K562 (cell line): ENCODE measurements at regions not wholly inside any gene's neighbourhood (a gene's known extent, or its start where the extent isn't known, plus 50 kb on each side); places are given as distances from the start of the nearest gene placed in this dataset.

Source experiments
- BDP1 ChIP-seq: IDR thresholded peaks from 3 replicates; pipeline ENCODE4 v1.6.1; 2011; ENCODE audit not compliant: insufficient read length, insufficient read depth
- C11orf30 ChIP-seq: fragments of 450-650 bp; IDR thresholded peaks from 2 replicates; pipeline ENCODE4 v1.6.1; 2016; ENCODE audit warnings: low read depth, mild to moderate bottlenecking
- FOXK1 ChIP-seq: sonication (generic); formaldehyde crosslinking; IDR thresholded peaks from 2 replicates; pipeline ENCODE4 v1.8.0; 2022; ENCODE audit warnings: missing genetic modification reagents, mild to moderate bottlenecking, borderline replicate concordance
- GTF2F1 ChIP-seq: IDR thresholded peaks from 2 replicates; pipeline ENCODE4 v1.6.1; 2011; ENCODE audit warnings: low read depth, low read length, improper control_type of control experiment
- HOXB6 ChIP-seq: fragments of 250-450 bp; sonication (Bioruptor Pico); IDR thresholded peaks from 2 replicates; pipeline ENCODE4 v1.5.1; 2022; ENCODE audit warnings: mild to moderate bottlenecking, borderline replicate concordance
- ILK ChIP-seq: fragments of 450-650 bp; IDR thresholded peaks from 2 replicates; pipeline ENCODE4 v1.6.1; 2016; ENCODE audit warnings: missing genetic modification characterization, low read depth, mild to moderate bottlenecking, missing compliant biosample characterization, moderate library complexity, borderline replicate concordance
- MED1 ChIP-seq: sonication (generic); formaldehyde crosslinking; IDR thresholded peaks from 2 replicates; pipeline ENCODE4 v1.8.1; 2023; ENCODE audit warnings: missing genetic modification reagents, borderline replicate concordance
- MYC ChIP-seq, 2 experiments: fragments of 250-450 bp in 1 of 2; sonication (Bioruptor Pico) in 1 of 2; IDR thresholded peaks; 2 replicates each; pipeline versions ENCODE4 v1.5.1 to v1.6.1; 2012 to 2021; ENCODE audit warnings: low read depth in 2 of 2, borderline replicate concordance in 1 of 2, improper control_type of control experiment in 1 of 2, low read length in 1 of 2, mild to moderate bottlenecking in 1 of 2, moderate library complexity in 1 of 2
- POLR2AphosphoS2 ChIP-seq: IDR thresholded peaks from 2 replicates; pipeline ENCODE4 v1.6.1; 2012; ENCODE audit warnings: low read length, improper control_type of control experiment
- TF ChIP-seq, protein P1 (sequence below): fragments of 250-450 bp; sonication (Bioruptor Pico); IDR thresholded peaks from 2 replicates; pipeline ENCODE4 v1.8.0; 2021; ENCODE audit warnings: moderate library complexity, mild to moderate bottlenecking, inconsistent platforms
- TF ChIP-seq, protein P2 (sequence below): fragments of 250-450 bp; sonication (Bioruptor Pico); IDR thresholded peaks from 2 replicates; pipeline ENCODE4 v1.4.0; 2020; ENCODE audit warnings: mild to moderate bottlenecking, moderate library complexity
- TF ChIP-seq, protein P3 (sequence below): fragments of 450-650 bp; IDR thresholded peaks from 2 replicates; pipeline ENCODE4 v1.6.1; 2017; ENCODE audit warnings: mild to moderate bottlenecking, moderate library complexity

DNA sequence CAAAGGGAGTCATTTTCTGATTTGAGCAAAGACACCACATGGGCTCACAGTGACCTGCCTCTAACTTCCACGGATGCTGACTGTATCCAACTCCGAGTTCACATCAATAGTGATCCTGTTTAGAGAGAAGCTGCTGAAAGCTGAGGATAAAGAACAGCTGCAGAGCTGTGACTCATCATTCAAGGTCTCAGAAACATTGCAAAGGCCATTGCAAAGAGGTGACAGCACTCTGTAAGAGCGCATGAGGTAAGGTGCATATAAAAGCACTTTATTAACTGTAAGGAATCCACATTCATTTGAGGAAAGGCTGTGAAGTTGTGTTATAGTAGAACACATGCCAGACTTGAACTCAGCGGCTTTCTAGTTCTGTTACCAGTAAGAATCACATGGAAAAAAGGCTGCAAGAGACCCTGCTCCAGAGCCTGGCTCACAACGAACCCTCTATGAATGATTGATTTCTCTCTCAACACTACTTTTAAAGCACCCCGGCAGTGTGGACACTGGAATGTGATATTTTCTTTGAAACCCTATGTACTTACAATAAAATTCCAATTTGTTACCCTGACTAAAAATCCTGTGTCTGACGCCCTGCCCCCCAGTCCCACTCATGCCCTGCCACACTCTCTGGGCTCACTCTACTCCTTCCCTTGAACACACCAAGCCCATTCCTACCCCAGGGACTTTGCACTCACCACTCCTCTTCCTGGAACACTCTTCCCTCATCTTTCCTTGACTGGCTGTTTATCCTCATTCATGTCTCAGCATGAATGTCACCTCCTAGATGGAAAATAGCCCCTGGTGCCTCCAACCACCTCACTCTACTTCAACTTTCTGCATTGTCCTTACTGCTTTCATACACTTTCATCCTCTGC, 111.2 kb downstream of the LSM3 start (continued):
- TF ChIP-seq BDP1 (no peak), C11orf30 (peak; percentile 63), GTF2F1 (no peak), MED1 (CRISPR knock-in tag) (no peak), POLR2AphosphoS2 (no peak), FOXK1 (CRISPR knock-in tag) (no peak), HOXB6 (CRISPR knock-in tag) (no peak), ILK (tag) (no peak), MYC (IDR thresholded peaks at IDR 0.05; ENCODE audit: low read depth, low read length) (0 out of 2 replicates have a peak, but pooled peaks have one; percentile 24), MYC (CRISPR knock-in tag; IDR thresholded peaks at IDR 0.05; ENCODE audit: borderline replicate concordance, low read depth) (no peak)
- TF ChIP-seq, protein P1, sequence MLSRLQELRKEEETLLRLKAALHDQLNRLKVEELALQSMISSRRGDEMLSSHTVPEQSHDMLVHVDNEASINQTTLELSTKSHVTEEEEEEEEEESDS (CRISPR knock-in tag) = no peak
- TF ChIP-seq, protein P2, sequence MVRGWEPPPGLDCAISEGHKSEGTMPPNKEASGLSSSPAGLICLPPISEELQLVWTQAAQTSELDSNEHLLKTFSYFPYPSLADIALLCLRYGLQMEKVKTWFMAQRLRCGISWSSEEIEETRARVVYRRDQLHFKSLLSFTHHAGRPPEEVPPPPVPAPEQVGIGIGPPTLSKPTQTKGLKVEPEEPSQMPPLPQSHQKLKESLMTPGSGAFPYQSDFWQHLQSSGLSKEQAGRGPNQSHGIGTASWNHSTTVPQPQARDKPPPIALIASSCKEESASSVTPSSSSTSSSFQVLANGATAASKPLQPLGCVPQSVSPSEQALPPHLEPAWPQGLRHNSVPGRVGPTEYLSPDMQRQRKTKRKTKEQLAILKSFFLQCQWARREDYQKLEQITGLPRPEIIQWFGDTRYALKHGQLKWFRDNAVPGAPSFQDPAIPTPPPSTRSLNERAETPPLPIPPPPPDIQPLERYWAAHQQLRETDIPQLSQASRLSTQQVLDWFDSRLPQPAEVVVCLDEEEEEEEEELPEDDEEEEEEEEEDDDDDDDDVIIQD (CRISPR knock-in tag) = no peak
- TF ChIP-seq, protein P3, sequence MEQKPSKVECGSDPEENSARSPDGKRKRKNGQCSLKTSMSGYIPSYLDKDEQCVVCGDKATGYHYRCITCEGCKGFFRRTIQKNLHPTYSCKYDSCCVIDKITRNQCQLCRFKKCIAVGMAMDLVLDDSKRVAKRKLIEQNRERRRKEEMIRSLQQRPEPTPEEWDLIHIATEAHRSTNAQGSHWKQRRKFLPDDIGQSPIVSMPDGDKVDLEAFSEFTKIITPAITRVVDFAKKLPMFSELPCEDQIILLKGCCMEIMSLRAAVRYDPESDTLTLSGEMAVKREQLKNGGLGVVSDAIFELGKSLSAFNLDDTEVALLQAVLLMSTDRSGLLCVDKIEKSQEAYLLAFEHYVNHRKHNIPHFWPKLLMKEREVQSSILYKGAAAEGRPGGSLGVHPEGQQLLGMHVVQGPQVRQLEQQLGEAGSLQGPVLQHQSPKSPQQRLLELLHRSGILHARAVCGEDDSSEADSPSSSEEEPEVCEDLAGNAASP = no peak
